GM23248 (cell line): ENCODE measurements at regions not wholly inside any gene's neighbourhood (a gene's known extent, or its start where the extent isn't known, plus 50 kb on each side); places are given as distances from the start of the nearest gene placed in this dataset.
"Not testable (repeated sequence)": the region's sequence is repeated elsewhere in the genome, so short reads cannot be mapped to it uniquely, and the experiment has no call there.

ENCODE experiments used
- EZH2 ChIP-seq: fragments of 200-600 bp; sonication (generic); IDR thresholded peaks from 2 replicates; pipeline ENCODE4 v1.6.1; 2018; ENCODE audit warnings: antibody characterized with exemption, mild to moderate bottlenecking; ENCODE audit not compliant: insufficient read depth, poor library complexity, severe bottlenecking
- EZH2phosphoT487 ChIP-seq: fragments of 200-600 bp; sonication (generic); IDR thresholded peaks from 2 replicates; pipeline ENCODE4 v1.6.1; 2018; ENCODE audit warnings: antibody characterized with exemption, moderate library complexity, mild to moderate bottlenecking, low read depth; ENCODE audit not compliant: insufficient read depth

DNA sequence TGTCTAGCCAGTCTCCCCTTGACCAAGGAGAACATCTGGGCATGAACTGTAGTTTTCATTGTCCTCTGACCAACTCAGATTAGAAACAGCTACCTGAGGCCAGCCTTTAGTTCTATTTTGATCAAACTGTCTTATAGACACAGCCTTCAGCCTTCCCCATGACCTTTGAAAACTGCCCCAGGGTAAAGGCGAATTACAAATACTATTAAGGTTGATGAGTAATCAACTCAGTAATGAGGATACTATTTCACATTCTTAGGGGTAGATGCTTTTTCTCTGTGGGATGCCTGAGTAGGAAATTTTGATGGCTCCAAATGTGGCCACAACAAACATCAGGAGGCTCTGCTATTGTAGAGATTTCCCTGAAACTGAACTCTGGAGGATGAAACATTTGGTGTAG, 234.0 kb upstream of the VKORC1L1 start:
- not testable (repeated sequence) for TF ChIP-seq EZH2, EZH2phosphoT487
